ENCODE measurements at regions not wholly inside any gene's neighbourhood (a gene's known extent, or its start where the extent isn't known, plus 50 kb on each side); places are given as distances from the start of the nearest gene placed in this dataset.

DNA sequence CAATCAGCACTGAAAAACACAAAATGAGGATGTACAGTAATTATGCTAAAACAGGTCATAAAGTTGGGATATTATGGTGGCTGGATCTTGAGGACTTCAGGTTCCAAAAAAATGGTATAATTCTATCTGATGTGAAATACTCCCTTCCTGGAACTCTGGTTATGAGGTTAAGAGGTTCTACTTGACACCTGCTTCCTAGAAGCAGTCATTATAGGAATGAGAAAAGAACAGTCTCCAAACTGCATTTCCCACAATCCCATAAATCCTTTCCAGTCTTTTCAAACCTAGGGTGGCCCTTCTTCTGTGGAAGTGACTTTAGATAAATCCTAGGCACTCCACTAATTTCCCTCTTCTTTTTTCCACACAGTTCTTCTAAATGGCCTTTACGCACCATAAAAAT lies 63.7 kb upstream of the OR10AD1 start:
- no peaks in the 10 kb centered on the region for H3K36me3 ChIP-seq (ENCODE audit: control insufficient read depth, insufficient read depth, low read length)
- no TSS peak for BruUV-seq (replicated peaks)
- DNase-seq (ENCODE audit: low read depth, low spot score), result no peak
- intact Hi-C loops (cut with micrococcal nuclease; ENCODE audit: unreplicated experiment), result no loop called here
- no peak for TF ChIP-seq TCF7L2 (IDR thresholded peaks at IDR 0.05; ENCODE audit: low read depth, low read length)
- TF ChIP-seq, protein P1, sequence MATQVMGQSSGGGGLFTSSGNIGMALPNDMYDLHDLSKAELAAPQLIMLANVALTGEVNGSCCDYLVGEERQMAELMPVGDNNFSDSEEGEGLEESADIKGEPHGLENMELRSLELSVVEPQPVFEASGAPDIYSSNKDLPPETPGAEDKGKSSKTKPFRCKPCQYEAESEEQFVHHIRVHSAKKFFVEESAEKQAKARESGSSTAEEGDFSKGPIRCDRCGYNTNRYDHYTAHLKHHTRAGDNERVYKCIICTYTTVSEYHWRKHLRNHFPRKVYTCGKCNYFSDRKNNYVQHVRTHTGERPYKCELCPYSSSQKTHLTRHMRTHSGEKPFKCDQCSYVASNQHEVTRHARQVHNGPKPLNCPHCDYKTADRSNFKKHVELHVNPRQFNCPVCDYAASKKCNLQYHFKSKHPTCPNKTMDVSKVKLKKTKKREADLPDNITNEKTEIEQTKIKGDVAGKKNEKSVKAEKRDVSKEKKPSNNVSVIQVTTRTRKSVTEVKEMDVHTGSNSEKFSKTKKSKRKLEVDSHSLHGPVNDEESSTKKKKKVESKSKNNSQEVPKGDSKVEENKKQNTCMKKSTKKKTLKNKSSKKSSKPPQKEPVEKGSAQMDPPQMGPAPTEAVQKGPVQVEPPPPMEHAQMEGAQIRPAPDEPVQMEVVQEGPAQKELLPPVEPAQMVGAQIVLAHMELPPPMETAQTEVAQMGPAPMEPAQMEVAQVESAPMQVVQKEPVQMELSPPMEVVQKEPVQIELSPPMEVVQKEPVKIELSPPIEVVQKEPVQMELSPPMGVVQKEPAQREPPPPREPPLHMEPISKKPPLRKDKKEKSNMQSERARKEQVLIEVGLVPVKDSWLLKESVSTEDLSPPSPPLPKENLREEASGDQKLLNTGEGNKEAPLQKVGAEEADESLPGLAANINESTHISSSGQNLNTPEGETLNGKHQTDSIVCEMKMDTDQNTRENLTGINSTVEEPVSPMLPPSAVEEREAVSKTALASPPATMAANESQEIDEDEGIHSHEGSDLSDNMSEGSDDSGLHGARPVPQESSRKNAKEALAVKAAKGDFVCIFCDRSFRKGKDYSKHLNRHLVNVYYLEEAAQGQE (IDR thresholded peaks at IDR 0.05; ENCODE audit: insufficient read depth in 1 of 2, low read depth in 2 of 2, low read length in 1 of 2), result no peak
- TF ChIP-seq, protein P2, sequence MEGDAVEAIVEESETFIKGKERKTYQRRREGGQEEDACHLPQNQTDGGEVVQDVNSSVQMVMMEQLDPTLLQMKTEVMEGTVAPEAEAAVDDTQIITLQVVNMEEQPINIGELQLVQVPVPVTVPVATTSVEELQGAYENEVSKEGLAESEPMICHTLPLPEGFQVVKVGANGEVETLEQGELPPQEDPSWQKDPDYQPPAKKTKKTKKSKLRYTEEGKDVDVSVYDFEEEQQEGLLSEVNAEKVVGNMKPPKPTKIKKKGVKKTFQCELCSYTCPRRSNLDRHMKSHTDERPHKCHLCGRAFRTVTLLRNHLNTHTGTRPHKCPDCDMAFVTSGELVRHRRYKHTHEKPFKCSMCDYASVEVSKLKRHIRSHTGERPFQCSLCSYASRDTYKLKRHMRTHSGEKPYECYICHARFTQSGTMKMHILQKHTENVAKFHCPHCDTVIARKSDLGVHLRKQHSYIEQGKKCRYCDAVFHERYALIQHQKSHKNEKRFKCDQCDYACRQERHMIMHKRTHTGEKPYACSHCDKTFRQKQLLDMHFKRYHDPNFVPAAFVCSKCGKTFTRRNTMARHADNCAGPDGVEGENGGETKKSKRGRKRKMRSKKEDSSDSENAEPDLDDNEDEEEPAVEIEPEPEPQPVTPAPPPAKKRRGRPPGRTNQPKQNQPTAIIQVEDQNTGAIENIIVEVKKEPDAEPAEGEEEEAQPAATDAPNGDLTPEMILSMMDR (IDR thresholded peaks at IDR 0.05), result no peak
- no peak for TF ChIP-seq SIN3A (IDR thresholded peaks at IDR 0.05; ENCODE audit: borderline replicate concordance, insufficient read depth, low read depth, low read length)
- H3K27ac ChIP-seq (ENCODE audit: low read length), result no peak overlapping the region
- in situ Hi-C loops (cut with HindIII; ENCODE audit: low pct_unique_long_range_greater_than_20kb, low sequenced_read_pairs), result no loop called here
- ChIA-PET POLR2A (no interaction called here), CTCF (no interaction called here)
- no peaks in the 10 kb centered on the region for H3K9me3 ChIP-seq (ENCODE audit: control insufficient read depth, insufficient read depth, low read depth, low read length)
- H3K27me3 ChIP-seq (ENCODE audit: control insufficient read depth, insufficient read depth, low read length), result peaks cover 9% of the 10 kb centered on the region
- no peaks in the 10 kb centered on the region for H3K4me1 ChIP-seq (ENCODE audit: control insufficient read depth, insufficient read depth, low read length)
- no peak overlapping the region for H3K4me3 ChIP-seq (ENCODE audit: low read depth in 2 of 2, low read length in 2 of 2)
- ATAC-seq, result no peak

DNA sequence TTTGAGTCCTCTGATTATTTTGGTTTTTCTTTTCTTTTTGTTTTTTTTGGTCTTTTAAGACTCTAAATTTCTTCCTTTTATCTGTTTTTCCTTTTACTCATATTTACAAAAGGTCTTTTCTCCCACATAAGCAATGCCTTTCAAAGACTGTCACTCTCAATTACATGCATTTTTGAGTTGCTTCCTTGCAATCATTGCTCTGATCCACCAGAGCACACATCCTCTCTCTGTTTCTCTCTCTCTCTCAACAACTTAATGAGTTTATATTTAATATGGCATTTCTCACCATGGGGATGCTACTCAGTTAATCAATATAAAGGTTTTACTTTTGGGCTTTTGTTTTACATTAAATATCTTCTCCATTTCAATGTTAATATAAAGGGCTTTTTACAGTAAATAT lies 62.7 kb upstream of the OR10AD1 start:
- CTCF ChIA-PET, result no interaction called here
- in situ Hi-C loops (cut with HindIII; ENCODE audit: low pct_unique_long_range_greater_than_20kb, low sequenced_read_pairs), result no loop called here
- H3K36me3 ChIP-seq (ENCODE audit: control insufficient read depth, insufficient read depth, low read length), result no peaks in the 10 kb centered on the region
- no peak overlapping the region for H3K4me3 ChIP-seq (ENCODE audit: low read depth in 2 of 2, low read length in 2 of 2)
- no TSS peak for BruUV-seq (replicated peaks)
- no peak for ATAC-seq
- no peak for TF ChIP-seq SIN3A (IDR thresholded peaks at IDR 0.05; ENCODE audit: borderline replicate concordance, insufficient read depth, low read depth, low read length)
- no peak for TF ChIP-seq POLR2AphosphoS5 (IDR thresholded peaks at IDR 0.05; ENCODE audit: low read depth, low read length)
- TF ChIP-seq, protein P2 (IDR thresholded peaks at IDR 0.05), result no peak
- TF ChIP-seq, protein P1 (IDR thresholded peaks at IDR 0.05; ENCODE audit: insufficient read depth in 1 of 2, low read depth in 2 of 2, low read length in 1 of 2), result no peak
- TF ChIP-seq TCF7L2 (IDR thresholded peaks at IDR 0.05; ENCODE audit: low read depth, low read length), result no peak
- H3K27ac ChIP-seq (ENCODE audit: low read length), result no peak overlapping the region
- no peaks in the 10 kb centered on the region for H3K9me3 ChIP-seq (ENCODE audit: control insufficient read depth, insufficient read depth, low read depth, low read length)
- no peak for DNase-seq (ENCODE audit: low read depth, low spot score)
- H3K4me1 ChIP-seq (ENCODE audit: control insufficient read depth, insufficient read depth, low read length), result no peaks in the 10 kb centered on the region
- H3K27me3 ChIP-seq (ENCODE audit: control insufficient read depth, insufficient read depth, low read length), result peaks cover 9% of the 10 kb centered on the region
- intact Hi-C loops (cut with micrococcal nuclease; ENCODE audit: unreplicated experiment), result no loop called here
- POLR2A ChIA-PET, result no interaction called here
